ENCODE measurements at regions not wholly inside any gene's neighbourhood (a gene's known extent, or its start where the extent isn't known, plus 50 kb on each side); places are given as distances from the start of the nearest gene placed in this dataset.

- H3K4me1 ChIP-seq (ENCODE audit: control insufficient read depth, insufficient read depth, low read length, poor library complexity, severe bottlenecking) = no peaks in the 10 kb centered on the region
- Mint-ChIP-seq H3K27me3 (no peaks in the 10 kb centered on the region), H3K27ac (no peak overlapping the region), H3K36me3 (no peaks in the 10 kb centered on the region), H3K4me1 (no peaks in the 10 kb centered on the region), H3K9me3 (peaks cover 0 to 6% (median 0%) of the 10 kb centered on the region in 7 donors), H3K4me3 (no peak overlapping the region)
- H3K27ac ChIP-seq (ENCODE audit: insufficient read depth, low read length, poor library complexity, severe bottlenecking) = no peak overlapping the region
- DNase-seq (no peak), ATAC-seq (ENCODE audit: low read depth in 2 of 2) (no peak)
- H3K27me3 ChIP-seq (ENCODE audit: control insufficient read depth, insufficient read depth, low read length) = no peaks in the 10 kb centered on the region
- H3K36me3 ChIP-seq (ENCODE audit: control insufficient read depth, insufficient read depth, low read length) = no peaks in the 10 kb centered on the region
- no peaks in the 10 kb centered on the region for H3K9me3 ChIP-seq (ENCODE audit: control insufficient read depth in 2 of 2, low read length in 2 of 2)
- no peak overlapping the region for H3K4me3 ChIP-seq (ENCODE audit: low read depth, low read length)
Observed at GRCh38 chr6:140893432-140893831, 1239.3 kb upstream of the GJE1 start.

- Histone ChIP-seq H3K27me3 (ENCODE audit: control insufficient read depth, insufficient read depth, low read length) (no peaks in the 10 kb centered on the region), H3K4me3 (ENCODE audit: low read depth, low read length) (no peak overlapping the region), H3K9me3 (ENCODE audit: control insufficient read depth in 2 of 2, low read length in 2 of 2) (no peaks in the 10 kb centered on the region), H3K4me1 (ENCODE audit: control insufficient read depth, insufficient read depth, low read length, poor library complexity, severe bottlenecking) (no peaks in the 10 kb centered on the region), H3K27ac (ENCODE audit: insufficient read depth, low read length, poor library complexity, severe bottlenecking) (no peak overlapping the region), H3K36me3 (ENCODE audit: control insufficient read depth, insufficient read depth, low read length) (no peaks in the 10 kb centered on the region)
- H3K4me3 Mint-ChIP-seq = no peak overlapping the region
- no peaks in the 10 kb centered on the region for H3K27me3 Mint-ChIP-seq
- H3K36me3 Mint-ChIP-seq = no peaks in the 10 kb centered on the region
- ATAC-seq (ENCODE audit: low read depth in 2 of 2) (no peak), DNase-seq (no peak)
- H3K4me1 Mint-ChIP-seq = no peaks in the 10 kb centered on the region
- H3K27ac Mint-ChIP-seq = no peak overlapping the region
- H3K9me3 Mint-ChIP-seq = no peaks in the 10 kb centered on the region
Observed at GRCh38 chr6:140879946-140880345, 1252.8 kb upstream of the GJE1 start.

DNA sequence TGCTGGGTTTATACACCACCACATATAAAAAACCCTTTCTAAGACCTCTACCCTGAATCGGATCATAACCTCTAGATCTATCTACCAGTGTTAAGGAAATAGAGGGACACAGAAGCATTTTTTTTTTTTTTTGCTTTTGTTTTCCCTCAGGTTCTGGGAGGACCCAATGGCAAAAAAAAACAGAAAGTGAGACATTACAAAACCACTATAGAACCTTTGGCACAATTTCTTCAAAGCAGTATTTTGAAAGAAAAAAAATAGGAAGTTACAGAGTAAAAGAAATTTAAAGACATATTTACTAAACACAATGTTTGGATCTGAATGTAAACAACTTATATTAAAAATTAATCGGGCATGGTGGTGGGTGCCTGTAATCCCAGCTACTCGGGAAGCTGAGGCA, 1258.7 kb upstream of the GJE1 start:
- ATAC-seq (ENCODE audit: low read depth in 2 of 2) = no peak
- no peak overlapping the region for H3K27ac ChIP-seq (ENCODE audit: insufficient read depth, low read length, poor library complexity, severe bottlenecking)
- H3K36me3 ChIP-seq (ENCODE audit: control insufficient read depth, insufficient read depth, low read length) = no peaks in the 10 kb centered on the region
- H3K4me3 Mint-ChIP-seq = no peak overlapping the region
- DNase-seq = no peak
- no peaks in the 10 kb centered on the region for H3K4me1 ChIP-seq (ENCODE audit: control insufficient read depth, insufficient read depth, low read length, poor library complexity, severe bottlenecking)
- H3K4me3 ChIP-seq (ENCODE audit: low read depth, low read length) = no peak overlapping the region
- no peaks in the 10 kb centered on the region for H3K36me3 Mint-ChIP-seq
- no peaks in the 10 kb centered on the region for H3K27me3 Mint-ChIP-seq
- peaks cover 0 to 11% (median 4%) of the 10 kb centered on the region in 7 donors for H3K9me3 Mint-ChIP-seq
- H3K27me3 ChIP-seq (ENCODE audit: control insufficient read depth, insufficient read depth, low read length) = no peaks in the 10 kb centered on the region
- H3K27ac Mint-ChIP-seq = no peak overlapping the region
- no peaks in the 10 kb centered on the region for H3K9me3 ChIP-seq (ENCODE audit: control insufficient read depth in 2 of 2, low read length in 2 of 2)
- no peaks in the 10 kb centered on the region for H3K4me1 Mint-ChIP-seq

- H3K36me3 Mint-ChIP-seq = no peaks in the 10 kb centered on the region
- no peak for ATAC-seq (ENCODE audit: low read depth in 2 of 2)
- no peaks in the 10 kb centered on the region for H3K27me3 Mint-ChIP-seq
- H3K4me1 ChIP-seq (ENCODE audit: control insufficient read depth, insufficient read depth, low read length, poor library complexity, severe bottlenecking) = no peaks in the 10 kb centered on the region
- H3K36me3 ChIP-seq (ENCODE audit: control insufficient read depth, insufficient read depth, low read length) = no peaks in the 10 kb centered on the region
- H3K9me3 ChIP-seq (ENCODE audit: control insufficient read depth in 2 of 2, low read length in 2 of 2) = no peaks in the 10 kb centered on the region
- no peak overlapping the region for H3K4me3 ChIP-seq (ENCODE audit: low read depth, low read length)
- no peak overlapping the region for H3K27ac ChIP-seq (ENCODE audit: insufficient read depth, low read length, poor library complexity, severe bottlenecking)
- no peak overlapping the region for H3K4me3 Mint-ChIP-seq
- H3K27me3 ChIP-seq (ENCODE audit: control insufficient read depth, insufficient read depth, low read length) = no peaks in the 10 kb centered on the region
- H3K4me1 Mint-ChIP-seq = no peaks in the 10 kb centered on the region
- no peak overlapping the region for H3K27ac Mint-ChIP-seq
- peaks cover 0 to 12% (median 4%) of the 10 kb centered on the region in 7 donors for H3K9me3 Mint-ChIP-seq
- no peak for DNase-seq
Observed at GRCh38 chr6:140872885-140873284, 1259.8 kb upstream of the GJE1 start.

DNA sequence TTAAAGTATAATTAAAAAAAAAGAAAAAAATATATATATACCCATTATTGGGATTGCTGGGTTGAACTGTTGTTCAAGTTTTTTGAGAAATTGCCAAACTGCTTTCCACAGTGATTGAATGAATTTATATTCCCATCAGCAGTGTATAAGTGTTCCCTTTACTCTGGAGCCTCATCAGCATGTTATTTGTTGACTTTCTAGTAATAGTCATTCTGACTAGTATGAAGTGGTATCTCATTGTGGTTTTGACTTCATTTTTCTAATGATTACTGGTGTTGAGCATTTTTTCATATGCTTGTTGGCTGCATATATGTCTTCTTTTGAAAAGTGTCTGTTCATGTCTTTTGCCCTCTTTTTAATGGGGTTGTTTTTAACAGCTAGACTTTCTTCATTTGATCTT, 1260.8 kb upstream of the GJE1 start:
- Histone ChIP-seq H3K27me3 (ENCODE audit: control insufficient read depth, insufficient read depth, low read length) (no peaks in the 10 kb centered on the region), H3K4me1 (ENCODE audit: control insufficient read depth, insufficient read depth, low read length, poor library complexity, severe bottlenecking) (no peaks in the 10 kb centered on the region), H3K36me3 (ENCODE audit: control insufficient read depth, insufficient read depth, low read length) (no peaks in the 10 kb centered on the region), H3K9me3 (ENCODE audit: control insufficient read depth in 2 of 2, low read length in 2 of 2) (no peaks in the 10 kb centered on the region), H3K27ac (ENCODE audit: insufficient read depth, low read length, poor library complexity, severe bottlenecking) (no peak overlapping the region), H3K4me3 (ENCODE audit: low read depth, low read length) (no peak overlapping the region)
- ATAC-seq (ENCODE audit: low read depth in 2 of 2) (no peak), DNase-seq (no peak)
- H3K9me3 Mint-ChIP-seq = peaks cover 0 to 12% (median 4%) of the 10 kb centered on the region in 7 donors
- no peak overlapping the region for H3K4me3 Mint-ChIP-seq
- no peaks in the 10 kb centered on the region for H3K4me1 Mint-ChIP-seq
- no peaks in the 10 kb centered on the region for H3K27me3 Mint-ChIP-seq
- no peak overlapping the region for H3K27ac Mint-ChIP-seq
- H3K36me3 Mint-ChIP-seq = no peaks in the 10 kb centered on the region

DNA sequence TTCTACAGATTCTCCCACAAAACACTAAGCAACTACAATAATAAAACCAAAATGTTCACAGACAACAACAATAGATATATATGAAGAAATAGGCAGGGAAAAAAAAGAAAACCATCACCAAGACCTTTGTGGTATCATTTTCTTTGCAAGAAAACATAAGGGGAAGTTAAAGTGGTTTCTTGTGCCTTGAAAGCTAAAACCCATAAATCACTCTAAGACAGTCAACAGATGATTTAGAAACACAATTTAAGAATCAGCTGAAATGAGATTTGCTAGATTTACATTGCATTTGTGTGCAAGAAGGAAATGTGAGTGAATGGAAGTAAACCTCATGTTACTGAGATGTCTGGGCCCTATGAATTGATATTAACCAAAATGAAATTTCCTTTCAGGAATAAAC, 1265.4 kb upstream of the GJE1 start:
- Mint-ChIP-seq H3K27ac (no peak overlapping the region), H3K4me3 (no peak overlapping the region), H3K27me3 (no peaks in the 10 kb centered on the region), H3K9me3 (peaks cover 0 to 12% (median 2%) of the 10 kb centered on the region in 7 donors), H3K4me1 (no peaks in the 10 kb centered on the region), H3K36me3 (no peaks in the 10 kb centered on the region)
- no peaks in the 10 kb centered on the region for H3K9me3 ChIP-seq (ENCODE audit: control insufficient read depth in 2 of 2, low read length in 2 of 2)
- H3K36me3 ChIP-seq (ENCODE audit: control insufficient read depth, insufficient read depth, low read length) = no peaks in the 10 kb centered on the region
- no peaks in the 10 kb centered on the region for H3K27me3 ChIP-seq (ENCODE audit: control insufficient read depth, insufficient read depth, low read length)
- no peak overlapping the region for H3K27ac ChIP-seq (ENCODE audit: insufficient read depth, low read length, poor library complexity, severe bottlenecking)
- no peak overlapping the region for H3K4me3 ChIP-seq (ENCODE audit: low read depth, low read length)
- ATAC-seq (ENCODE audit: low read depth in 2 of 2) = no peak
- DNase-seq = no peak
- H3K4me1 ChIP-seq (ENCODE audit: control insufficient read depth, insufficient read depth, low read length, poor library complexity, severe bottlenecking) = no peaks in the 10 kb centered on the region

GRCh38 chr6:140858381-140858971, 1274.2 kb upstream of the GJE1 start:
- Histone ChIP-seq H3K9me3 (ENCODE audit: control insufficient read depth in 2 of 2, low read length in 2 of 2) (no peaks in the 10 kb centered on the region), H3K27me3 (ENCODE audit: control insufficient read depth, insufficient read depth, low read length) (no peaks in the 10 kb centered on the region), H3K27ac (ENCODE audit: insufficient read depth, low read length, poor library complexity, severe bottlenecking) (no peak overlapping the region), H3K4me3 (ENCODE audit: low read depth, low read length) (no peak overlapping the region), H3K4me1 (ENCODE audit: control insufficient read depth, insufficient read depth, low read length, poor library complexity, severe bottlenecking) (no peaks in the 10 kb centered on the region), H3K36me3 (ENCODE audit: control insufficient read depth, insufficient read depth, low read length) (no peaks in the 10 kb centered on the region)
- H3K27ac Mint-ChIP-seq = no peak overlapping the region
- ATAC-seq (ENCODE audit: low read depth in 2 of 2) (no peak), DNase-seq (no peak)
- peaks cover 0 to 3% (median 0%) of the 10 kb centered on the region in 7 donors for H3K9me3 Mint-ChIP-seq
- no peaks in the 10 kb centered on the region for H3K27me3 Mint-ChIP-seq
- H3K4me1 Mint-ChIP-seq = peaks cover 0 to 2% (median 0%) of the 10 kb centered on the region in 4 donors
- no peaks in the 10 kb centered on the region for H3K36me3 Mint-ChIP-seq
- no peak overlapping the region for H3K4me3 Mint-ChIP-seq

GRCh38 chr6:140857739-140858380, 1274.9 kb upstream of the GJE1 start:
- no peaks in the 10 kb centered on the region for H3K27me3 Mint-ChIP-seq
- Histone ChIP-seq H3K36me3 (ENCODE audit: control insufficient read depth, insufficient read depth, low read length) (no peaks in the 10 kb centered on the region), H3K4me1 (ENCODE audit: control insufficient read depth, insufficient read depth, low read length, poor library complexity, severe bottlenecking) (no peaks in the 10 kb centered on the region), H3K27me3 (ENCODE audit: control insufficient read depth, insufficient read depth, low read length) (no peaks in the 10 kb centered on the region), H3K4me3 (ENCODE audit: low read depth, low read length) (no peak overlapping the region), H3K27ac (ENCODE audit: insufficient read depth, low read length, poor library complexity, severe bottlenecking) (no peak overlapping the region), H3K9me3 (ENCODE audit: control insufficient read depth in 2 of 2, low read length in 2 of 2) (no peaks in the 10 kb centered on the region)
- no peak for ATAC-seq (ENCODE audit: low read depth in 2 of 2)
- no peak overlapping the region for H3K4me3 Mint-ChIP-seq
- peaks cover 0 to 2% (median 0%) of the 10 kb centered on the region in 4 donors for H3K4me1 Mint-ChIP-seq
- no peaks in the 10 kb centered on the region for H3K36me3 Mint-ChIP-seq
- H3K9me3 Mint-ChIP-seq = peaks cover 0 to 3% (median 0%) of the 10 kb centered on the region in 7 donors
- no peak overlapping the region for H3K27ac Mint-ChIP-seq
- DNase-seq = no peak

Measured in CD4-positive, CD25-positive, alpha-beta regulatory T cell (primary cell).